GM21528 (cell line): ENCODE measurements at regions not wholly inside any gene's neighbourhood (a gene's known extent, or its start where the extent isn't known, plus 50 kb on each side); places are given as distances from the start of the nearest gene placed in this dataset.

ENCODE experiments used
- ATAC-seq: cut with Tn5 transposase; IDR thresholded peaks from one replicate; pipeline ENCODE4 v1.9.1; 2021; ENCODE audit warnings: mild to moderate bottlenecking, moderate library complexity; ENCODE audit not compliant: unreplicated experiment, low FRiP score

DNA sequence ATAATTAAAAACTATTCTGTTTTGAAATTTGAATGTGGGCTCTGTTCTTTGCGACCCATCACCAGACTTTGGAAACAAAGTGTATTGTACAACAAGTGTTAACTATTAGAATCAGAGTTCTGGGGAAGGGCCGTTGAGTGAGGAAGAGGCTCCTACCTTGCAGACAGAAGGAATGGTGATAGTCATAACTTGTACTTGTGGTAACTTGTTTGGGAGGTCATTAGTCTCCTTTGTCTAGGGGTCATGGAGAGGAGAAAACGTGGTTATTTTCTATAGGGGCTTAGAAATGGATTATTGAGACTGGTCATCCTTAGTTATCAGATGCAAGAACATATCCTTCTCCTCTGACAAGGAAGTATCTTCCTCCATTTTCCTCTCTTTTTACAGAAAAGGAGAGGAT lies 174.8 kb downstream of the BMP2 start:
- no peak for ATAC-seq

DNA sequence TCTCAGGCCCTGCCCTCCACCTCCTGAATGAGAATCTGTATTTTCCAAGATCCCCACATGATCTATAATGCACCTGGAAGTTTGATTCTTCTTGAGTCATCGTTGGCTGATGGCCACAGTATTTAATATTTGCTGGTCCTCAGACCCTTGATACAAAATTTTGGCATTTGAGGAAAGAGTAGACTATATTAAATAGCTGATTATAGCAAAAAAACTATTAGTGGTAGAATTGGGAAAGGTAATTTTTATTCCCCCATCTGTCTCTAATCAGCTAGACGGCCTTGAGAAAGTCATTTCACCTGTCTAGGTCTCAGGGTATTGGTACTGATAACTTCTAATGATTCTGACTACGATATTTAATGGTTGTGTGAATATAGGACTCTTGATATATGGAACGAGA lies 176.8 kb downstream of the BMP2 start:
- no peak for ATAC-seq

DNA sequence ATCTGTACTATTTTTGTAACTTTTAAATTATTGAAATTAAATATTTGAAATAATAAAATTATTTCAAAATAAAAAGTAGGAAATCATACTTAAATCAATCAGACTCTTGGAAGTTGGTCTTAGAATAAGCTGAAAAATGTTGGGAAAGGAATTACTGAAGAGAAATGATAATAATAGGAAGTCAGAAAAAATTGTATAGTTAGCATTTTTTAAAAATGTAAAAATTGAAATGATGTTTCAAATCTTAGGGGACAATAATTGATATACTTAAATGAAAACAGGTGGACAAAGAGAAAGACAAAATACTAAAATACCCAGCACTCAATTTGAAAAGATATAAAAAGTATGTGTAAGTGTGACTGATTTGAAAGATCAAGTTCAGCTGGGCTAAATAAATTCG lies 186.1 kb downstream of the BMP2 start:
- no peak for ATAC-seq

DNA sequence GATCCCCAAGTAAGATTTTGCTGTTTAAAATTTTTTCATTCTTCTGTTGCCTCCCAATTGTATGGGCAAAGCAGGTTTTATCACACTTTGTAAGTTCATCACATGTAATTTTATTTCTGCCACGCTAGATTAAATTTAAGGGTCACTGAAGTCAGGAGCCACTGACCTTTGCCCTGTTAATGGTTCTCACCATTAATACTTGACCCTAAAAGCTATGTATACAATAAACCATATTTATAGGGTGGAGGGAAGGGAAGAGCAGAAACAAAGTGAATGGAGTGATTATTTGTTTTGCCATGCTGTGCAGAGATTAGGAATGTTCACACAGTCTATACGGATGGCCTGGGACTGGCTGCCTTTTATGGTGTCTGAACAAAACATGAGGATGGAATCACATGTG lies 186.7 kb downstream of the BMP2 start:
- ATAC-seq: no peak

DNA sequence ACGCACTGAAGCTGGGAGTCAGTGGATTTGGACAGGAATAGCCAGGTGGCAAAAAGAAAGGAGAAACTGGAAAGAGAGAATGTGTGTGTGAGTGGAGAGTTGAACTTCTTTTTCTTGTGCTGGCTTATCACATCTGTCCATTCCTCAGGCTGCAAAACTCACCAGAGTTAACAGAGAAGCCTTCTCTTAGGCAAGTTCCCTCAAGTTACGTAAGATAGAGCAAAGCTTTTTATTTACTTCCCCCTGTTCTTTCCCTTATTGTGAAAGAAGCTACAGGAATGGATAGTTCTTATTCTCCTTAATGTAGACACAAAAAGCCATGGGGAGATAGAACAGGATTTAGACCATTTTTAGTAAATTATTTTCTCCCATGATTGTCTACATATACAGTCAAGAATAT lies 188.6 kb downstream of the BMP2 start:
- ATAC-seq: no peak

DNA sequence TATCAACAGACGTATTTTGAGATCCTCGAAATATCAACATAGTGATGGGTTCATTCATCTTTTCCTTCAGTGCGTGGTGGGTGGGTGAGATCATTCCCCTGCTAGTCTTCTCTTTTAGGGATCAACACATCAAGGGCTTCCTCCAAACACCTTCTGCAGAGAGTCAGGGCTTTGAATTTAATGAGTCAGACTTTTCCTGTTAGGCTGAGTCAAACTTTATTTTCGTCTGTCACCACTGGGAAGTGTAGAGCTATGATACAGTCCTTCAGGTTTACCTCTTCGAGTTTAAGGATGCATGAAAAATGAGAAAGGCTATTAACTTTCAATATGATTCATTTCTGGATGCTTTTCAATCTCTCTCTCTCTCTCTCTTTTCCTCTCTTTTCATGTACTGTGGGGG lies 189.1 kb downstream of the BMP2 start:
- ATAC-seq: no peak

DNA sequence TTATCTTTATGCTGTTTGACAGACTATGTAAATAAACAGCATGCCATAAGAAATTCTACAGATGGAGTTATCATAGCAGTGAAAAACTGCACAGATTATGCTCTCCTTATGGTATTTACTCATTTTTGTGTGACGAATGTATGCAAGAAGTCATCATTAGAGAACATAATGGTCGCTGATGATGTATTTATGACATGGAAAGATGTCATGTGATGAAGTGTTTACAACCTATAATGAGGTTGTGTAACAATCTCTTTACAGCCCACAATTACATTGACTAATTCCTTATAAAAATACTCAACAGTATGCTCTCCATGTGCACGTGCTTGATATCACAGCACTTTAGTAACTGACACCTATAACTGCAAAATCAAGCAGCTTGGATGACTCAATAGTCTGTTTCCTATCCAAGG lies 192.4 kb downstream of the BMP2 start:
- no peak for ATAC-seq

DNA sequence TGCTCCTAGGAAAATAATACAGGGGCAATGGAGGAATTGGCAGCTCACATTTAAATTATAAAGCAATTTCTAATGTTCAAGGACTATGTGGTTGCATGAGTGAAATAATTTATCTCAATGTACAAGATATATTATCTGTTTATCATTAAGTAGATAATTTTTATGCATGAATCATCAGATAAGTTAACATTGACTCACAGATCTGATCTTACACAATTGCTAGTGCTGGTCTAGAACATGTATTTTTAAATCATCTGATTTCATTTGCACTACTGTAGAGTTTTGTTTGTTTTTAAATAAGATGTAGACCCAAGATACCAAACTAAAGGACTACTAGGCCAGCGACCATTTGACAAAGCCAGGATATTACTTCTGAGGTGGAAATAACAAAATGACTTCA lies 199.2 kb downstream of the BMP2 start:
- no peak for ATAC-seq

DNA sequence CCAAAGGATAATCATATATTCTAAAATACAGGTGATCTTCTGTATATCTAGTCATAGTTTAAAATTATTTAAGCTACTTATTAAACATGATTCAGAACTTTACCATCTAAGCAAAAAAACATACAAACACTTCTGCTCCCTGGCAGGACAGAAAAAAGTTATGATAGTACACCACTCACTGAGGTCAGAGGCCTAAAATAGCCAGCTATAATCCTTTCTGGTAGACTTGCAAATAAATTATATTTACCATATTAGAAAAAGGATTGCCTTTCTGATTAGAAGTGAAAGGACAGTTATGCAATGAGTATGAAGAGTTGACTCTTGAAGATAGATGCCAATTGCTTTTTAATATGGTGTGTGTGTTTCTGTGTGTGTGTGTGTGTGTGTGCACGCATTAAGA lies 207.4 kb downstream of the BMP2 start:
- no peak for ATAC-seq

DNA sequence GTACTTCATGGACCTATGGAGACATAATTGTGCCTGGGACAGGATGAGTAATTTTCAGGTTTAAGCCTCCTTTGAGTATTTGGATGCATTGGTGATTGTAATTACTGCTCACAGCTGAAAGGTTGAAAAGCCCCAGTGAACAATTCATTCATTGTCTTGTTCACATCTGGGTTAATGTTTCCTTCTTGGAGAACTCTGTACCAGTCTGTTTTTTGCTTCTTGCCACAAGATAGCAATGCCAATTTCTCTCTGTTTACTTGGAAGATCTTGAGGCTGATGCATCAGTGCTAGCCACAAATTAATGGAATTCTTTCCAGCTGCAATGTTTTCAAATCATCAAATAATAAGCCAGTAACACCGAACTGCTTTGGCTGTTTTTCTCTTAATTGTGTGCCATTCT lies 207.8 kb downstream of the BMP2 start:
- ATAC-seq: no peak

DNA sequence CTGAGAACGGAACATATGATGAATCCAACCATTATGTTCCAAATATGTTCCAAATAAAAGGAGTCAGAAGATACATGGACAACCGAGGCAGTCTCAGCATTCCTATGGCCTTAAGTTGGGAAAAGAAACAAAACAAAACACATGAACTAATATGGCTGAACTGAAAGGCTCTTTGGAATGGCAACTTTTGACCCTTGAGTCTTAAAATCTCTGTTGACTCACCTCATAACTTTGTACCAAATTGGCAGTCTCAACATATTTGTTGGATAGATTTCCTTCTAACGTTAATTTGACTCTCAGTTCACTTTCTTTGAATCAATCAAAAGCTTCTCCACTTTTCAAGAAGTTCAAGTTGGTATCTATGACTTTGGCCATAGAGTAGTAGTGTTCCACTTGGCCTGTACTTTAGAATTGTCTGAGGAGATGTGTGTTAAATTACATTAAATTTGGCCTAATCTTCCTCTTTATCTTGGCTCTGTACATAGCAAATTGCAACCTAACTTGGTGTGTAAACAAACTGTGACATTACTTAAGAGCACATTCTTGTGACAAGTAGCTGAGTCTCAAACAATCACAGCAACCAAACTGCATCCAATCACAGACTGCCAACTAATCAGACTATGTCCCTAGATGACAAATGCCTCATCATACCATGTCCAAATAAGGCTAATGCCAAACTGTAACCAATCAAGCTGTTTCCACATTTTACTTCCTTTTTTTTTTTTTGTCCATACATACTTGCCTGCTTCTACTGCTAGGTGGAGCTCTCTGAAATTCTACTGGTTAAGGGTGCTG lies 208.8 kb downstream of the BMP2 start:
- ATAC-seq: no peak

DNA sequence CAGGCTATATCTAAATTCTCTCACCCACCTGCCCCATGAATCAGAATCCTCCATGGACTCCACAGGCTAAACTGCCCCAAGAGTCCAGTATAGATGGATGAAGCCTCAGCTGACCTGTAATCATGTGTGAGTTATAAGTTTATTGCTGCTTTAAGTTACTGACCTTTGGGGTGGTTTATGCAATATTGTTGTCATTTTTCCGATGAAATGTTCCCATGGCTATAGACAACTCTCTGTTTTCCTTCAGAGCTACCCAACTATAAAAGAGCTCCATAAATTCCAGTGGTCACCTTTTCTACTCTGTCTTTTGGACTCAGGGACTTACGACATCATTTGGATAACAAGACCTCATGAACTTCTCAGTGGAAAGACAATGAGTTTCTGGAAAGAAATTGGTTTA lies 212.1 kb downstream of the BMP2 start:
- ATAC-seq: no peak

DNA sequence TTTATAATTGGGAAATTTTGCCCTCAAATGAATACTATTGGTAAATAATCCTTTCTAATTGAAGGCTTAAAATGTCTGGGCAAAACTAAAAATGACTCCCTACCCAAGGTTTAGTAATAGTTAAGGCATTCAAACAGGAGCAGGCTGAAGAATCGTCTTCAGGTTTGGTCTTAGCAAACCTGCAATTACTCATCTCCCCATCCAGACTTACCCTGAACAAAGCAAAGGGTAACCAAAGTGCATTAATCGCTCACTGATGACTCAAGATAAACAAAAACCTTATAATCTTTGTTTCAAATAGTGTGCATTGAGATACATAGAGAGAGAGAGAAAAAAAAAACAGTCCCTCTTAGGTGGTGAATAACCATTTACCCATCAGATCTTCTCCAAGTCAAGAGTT lies 225.5 kb downstream of the BMP2 start:
- ATAC-seq: no peak

DNA sequence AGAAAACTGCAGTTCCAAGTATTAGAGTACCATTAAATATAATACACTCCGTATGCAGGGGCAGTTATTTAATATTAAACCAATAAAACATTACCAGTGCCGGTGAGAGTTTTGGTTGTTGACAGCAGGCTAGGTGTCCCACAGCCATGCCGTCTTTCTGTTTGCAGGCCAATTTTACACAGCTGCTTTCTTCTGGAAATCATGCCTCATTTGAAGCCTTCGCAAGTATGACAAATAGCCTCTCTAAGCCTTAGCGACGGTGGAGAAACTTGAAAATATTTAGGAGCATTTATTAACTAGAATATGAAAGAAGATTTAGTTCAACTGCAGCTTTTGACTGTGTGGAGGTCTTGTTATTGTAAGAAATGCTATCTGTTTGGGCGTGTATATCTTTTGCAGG lies 226.0 kb downstream of the BMP2 start:
- no peak for ATAC-seq

DNA sequence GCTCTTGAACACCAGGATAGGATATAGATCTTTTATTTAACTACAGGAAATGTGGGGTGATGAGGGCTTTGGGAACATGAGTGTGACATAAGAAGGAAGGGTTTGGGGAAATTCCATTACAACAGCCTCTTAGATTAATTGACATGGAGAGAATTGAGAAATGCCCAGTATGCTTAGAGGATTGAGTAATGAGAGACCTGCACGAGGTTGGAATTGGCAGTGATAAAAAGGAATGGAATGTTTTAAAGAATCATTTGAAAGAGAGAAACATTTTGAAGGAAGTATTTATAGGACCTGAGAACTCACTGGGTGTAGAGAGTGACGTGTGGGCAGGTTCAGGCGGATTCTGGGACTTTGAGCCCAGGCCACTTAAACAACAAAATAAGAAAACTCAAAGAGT lies 227.0 kb downstream of the BMP2 start:
- ATAC-seq: no peak

DNA sequence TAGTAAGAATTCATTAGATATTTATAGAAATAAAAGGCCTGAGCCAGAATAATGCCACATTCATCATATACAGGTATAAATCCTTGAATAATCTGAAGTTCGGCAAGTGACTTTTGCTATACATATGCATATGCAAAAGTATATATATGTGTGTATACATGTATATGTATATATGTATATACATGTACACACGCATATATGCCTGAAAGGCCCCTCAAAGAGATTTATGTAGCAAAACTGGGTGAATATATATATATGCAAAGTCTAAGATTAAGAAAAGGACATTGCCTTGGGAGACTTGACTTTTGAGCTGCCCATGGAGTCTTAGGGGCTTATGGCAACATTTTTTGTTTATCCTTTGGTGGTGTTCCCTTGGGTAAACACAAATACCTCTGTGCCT lies 231.4 kb downstream of the BMP2 start:
- ATAC-seq: no peak

DNA sequence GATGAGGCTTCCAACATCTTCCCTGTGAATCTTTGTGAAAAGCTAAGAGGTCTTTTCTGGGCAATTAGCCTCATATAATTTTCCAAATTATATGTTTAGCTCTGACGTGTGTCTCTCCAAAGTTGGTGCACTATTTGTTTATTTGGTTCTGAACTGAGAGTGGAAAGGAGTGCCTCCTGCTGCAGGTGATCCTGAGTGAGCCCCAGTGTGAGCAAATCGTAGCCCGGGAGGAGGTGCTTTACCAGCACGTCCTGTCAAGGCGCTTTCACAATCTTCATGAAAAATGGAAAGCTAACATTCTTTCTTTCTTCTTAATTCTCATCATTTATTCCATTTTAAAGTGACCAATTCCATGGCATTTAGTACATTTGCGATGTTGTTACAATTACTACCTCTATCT lies 231.9 kb downstream of the BMP2 start:
- ATAC-seq: no peak

DNA sequence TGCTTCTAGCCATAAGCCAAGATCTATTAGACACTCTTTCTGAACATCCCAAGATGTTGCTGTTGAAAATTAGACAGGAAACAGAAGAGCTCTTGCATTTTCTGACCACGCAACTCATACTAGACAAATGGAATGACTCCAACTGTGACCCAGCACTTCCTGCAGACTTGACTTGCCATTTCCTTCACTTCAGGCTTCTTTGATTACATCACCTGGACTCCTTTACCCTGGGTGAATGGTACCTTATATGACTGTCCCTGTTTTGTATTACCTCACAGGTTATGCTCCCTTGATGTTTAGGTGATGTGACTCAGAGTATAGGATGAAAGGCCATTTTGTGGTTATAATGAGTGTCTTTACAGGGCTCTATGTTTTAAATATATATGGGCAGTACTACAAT lies 236.1 kb downstream of the BMP2 start:
- ATAC-seq: no peak

DNA sequence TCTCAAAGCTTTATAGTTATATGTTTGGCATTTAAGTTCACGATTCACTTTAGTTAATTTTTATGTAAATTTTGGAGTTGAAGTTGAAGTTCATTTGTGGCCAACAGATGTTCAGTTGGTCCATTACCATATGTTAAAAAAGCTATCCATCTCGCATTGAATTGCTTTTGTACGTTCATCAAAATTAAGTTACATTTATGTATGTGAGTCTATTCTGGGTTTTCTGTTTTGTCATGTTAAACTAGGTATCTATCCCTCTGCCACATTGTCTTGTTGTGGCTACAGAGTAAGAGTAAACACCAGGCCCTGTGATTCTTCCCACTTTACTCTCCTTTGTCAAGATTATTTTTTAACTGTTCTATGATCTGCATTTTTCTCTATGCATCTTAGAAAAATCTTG lies 237.3 kb downstream of the BMP2 start:
- no peak for ATAC-seq

DNA sequence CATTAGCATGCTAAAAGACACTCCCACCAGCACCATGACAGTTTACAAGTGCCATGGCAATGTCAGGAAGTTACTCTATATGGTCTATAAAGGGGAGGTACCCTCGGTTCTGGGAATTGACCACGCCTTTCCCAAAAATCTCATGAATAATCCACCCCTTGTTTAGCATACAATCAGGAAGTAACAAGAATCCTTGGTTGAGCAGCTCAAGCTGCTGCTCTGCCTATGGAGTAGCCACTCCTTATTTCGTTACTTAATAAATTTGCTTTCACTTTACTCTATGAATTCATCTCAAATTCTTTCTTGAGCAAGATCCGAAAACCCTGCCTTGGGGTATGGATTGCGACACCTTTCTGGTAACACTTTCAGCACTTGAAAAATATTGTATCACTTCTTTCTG lies 243.0 kb downstream of the BMP2 start:
- ATAC-seq: no peak

DNA sequence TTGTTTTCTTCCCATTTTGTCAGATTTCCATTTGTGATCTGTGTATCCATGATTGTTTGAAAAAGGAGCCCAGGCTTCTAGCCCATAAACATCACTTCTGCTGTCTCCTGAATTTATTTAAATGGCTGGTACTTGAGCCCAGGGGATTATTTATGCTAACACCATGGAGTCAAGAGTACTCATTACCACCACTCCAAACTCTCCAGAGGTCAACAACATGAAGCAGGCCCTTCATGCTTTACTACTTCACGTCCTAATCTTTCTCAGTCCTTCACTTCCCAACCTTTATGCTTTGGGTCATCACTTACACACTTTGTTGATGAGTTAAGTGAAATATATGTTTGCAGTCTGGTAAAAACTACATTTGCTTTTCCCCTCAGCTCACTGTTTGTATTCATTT lies 247.8 kb downstream of the BMP2 start:
- ATAC-seq: no peak

DNA sequence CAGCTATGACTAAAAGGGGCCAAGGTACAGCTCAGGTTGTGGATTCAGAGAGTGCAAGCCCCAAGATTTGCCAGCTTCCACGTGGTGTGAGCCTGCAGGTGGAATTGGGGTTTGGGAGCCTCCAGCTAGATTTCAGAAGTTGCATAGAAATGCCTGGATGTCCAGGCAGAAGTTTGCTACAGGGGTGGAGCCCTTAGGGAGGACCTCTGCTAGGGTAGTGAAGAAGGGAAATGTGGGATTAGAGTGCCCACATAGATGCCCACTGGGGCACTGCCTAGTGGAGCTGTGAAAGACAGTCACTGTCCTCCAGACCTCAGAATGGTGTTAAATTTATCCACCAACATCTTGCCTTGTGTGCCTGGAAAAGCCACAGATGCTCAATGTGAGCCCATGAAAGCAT lies 255.1 kb downstream of the BMP2 start:
- ATAC-seq: no peak

DNA sequence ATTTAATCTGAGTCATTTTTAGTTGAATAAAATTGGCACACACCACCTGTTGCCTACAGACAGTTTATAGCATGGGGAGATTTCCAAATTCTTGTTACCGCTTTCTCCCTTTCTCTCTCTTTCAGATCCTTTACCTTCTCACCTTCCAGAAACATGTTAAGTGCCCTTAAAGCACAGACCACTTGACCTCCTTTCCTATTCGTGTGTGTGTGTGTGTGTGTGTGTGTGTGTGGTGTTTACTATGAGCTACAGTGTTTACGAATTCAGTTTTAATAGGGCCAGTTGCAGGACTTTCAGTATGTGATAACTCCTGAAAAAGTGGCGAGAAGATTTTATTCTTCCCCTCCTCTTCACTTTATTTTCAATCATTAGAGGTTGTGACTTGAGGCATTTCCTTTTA lies 258.1 kb downstream of the BMP2 start:
- no peak for ATAC-seq
